ENCODE measurements at regions not wholly inside any gene's neighbourhood (a gene's known extent, or its start where the extent isn't known, plus 50 kb on each side); places are given as distances from the start of the nearest gene placed in this dataset.
"Not testable (repeated sequence)": the region's sequence is repeated elsewhere in the genome, so short reads cannot be mapped to it uniquely, and the experiment has no call there.

DNA sequence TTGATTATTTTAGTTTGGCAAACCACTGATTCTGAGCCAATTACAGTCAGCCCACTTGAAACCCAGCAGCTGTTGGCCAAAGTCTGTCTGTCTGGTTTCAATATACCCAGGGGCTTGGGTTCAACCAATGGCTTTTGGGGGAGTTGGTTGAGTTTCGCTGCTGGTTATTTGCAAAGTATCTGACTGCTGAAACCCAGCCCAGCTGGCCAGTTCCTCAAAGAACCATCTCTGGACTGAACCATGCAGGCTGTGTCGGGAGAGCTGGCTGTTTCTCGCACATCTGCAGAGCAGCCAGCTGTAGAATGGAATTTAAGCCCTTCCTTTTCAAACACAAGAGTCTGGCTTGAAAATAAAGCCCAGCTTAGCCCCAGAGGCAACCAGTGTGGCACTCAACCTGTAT, 66.0 kb upstream of the PAX7 start:
- no peak for DNase-seq

DNA sequence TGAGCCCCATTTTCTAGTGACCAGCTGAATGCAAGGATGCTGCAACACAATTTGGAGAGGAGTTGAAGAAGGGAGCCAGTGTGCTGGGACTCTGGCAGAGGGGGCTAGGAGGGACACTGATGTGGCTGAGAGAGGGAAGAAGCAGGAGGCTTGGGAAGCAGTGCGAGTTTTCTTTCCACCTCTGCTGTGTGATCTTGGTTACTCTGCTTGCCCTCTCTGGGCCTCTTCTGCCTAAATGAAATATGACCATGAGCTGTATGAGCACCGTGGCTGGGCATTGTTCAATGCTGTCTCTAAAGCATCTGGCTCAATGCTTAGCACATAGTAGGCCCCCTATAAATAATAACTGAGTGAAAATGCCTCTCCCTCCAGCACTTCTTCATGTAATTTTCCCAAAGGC, 65.3 kb upstream of the PAX7 start:
- DNase-seq: no peak

DNA sequence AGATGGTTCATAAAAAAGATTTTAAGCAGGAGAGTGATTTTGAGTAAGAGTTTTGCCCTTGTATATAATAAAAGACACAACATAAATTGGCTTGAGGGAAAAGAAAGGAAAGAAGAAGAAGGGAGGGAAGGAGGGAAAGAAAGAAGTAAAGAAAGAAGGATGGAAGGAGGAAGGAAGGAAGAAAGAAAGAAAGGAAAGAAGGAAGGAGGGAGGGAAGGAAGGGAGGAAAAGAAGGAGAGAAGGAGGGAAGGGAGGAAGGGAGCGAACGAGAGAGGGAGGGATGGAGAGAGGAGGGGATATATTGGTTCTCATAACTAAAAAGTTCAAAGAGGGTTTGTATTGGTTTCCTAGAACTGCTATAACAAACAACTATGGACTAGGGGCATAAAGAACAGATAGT, 62.2 kb upstream of the PAX7 start:
- DNase-seq: no peak

GRCh38 chr1:18569251-18569650, 61.4 kb upstream of the PAX7 start:
- DNase-seq: no peak

- DNase-seq: no peak
These were observed 60.7 kb upstream of the PAX7 start for GRCh38 chr1:18569811-18570545.

DNA sequence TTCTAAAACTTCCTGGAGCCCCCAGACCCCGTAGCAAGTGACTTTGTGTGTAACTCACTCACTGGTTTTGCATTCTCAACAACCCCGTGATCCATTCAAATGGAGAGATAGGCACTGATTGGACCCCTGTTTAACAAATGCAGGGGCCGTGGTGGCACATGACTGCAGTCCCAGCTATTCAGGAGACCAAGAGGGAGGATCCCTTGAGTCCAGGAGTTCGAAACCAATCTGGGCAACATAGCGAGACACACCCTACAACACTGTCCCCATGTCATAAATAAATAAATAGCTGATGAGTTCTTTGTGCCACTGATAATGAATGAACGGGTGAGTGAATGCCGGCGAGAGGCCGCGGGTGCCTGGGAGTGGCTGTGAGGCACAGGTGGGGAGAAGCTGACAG, 59.4 kb upstream of the PAX7 start:
- no peak for DNase-seq

DNA sequence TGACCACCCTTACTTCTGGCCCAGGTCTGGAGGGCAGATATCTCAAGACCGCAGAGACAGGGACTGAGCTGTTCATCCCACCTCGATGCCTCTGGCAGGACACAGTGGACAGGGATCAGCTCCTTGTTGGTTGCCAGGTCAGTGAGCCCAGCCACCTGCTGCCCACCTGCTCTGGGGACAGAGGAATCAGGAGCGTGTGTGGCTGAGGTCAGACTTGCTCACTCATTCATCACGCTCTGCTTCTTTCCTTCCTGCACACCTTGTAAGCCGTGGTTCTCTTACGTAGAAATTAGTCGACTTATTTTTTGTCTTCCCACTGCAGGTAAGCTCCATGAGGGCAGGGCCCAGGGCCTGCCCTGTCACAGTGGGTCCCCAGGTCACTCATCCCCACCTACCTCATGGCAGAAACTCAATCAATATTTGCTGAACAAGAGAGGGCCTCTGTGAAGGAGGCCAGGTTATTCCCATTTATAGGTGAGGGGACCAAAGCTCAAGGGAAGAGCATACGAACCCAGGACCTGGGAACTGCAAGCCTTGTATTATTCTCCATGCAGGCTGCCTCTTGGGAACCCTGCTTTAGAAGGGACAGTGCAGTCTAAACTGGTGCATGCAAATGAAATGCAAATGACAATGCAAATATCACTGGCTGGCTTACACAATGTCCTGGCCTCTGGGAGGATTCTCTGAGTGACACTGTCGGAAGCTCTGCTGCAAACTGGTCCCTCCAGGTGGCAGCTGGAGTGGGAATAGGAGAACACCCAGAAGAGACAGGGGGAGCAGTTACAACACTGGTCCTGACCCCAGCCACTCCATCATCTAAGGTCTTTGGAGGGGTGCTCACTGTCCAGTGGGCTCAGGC, 58.4 kb upstream of the PAX7 start:
- no peak for DNase-seq

DNA sequence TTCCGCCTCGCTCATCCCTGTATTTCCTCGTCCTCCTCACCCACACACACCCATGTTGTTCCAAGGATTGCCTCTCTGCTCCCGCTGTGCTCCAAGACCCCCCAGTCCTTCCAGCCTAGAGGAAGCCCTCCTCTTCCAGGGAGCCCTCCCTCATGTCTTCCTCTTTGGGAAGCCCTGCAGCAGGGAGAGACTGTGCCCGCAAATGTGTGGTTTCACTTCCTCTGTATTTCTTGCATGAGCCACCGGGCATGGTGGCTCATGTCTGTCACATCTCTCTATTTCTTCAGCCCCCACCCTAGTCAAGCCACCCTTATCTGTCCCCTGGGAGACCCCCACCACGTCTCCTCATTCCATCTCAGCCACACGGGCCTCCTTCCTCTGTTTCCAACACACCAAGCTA, 57.5 kb upstream of the PAX7 start:
- DNase-seq: no peak

DNA sequence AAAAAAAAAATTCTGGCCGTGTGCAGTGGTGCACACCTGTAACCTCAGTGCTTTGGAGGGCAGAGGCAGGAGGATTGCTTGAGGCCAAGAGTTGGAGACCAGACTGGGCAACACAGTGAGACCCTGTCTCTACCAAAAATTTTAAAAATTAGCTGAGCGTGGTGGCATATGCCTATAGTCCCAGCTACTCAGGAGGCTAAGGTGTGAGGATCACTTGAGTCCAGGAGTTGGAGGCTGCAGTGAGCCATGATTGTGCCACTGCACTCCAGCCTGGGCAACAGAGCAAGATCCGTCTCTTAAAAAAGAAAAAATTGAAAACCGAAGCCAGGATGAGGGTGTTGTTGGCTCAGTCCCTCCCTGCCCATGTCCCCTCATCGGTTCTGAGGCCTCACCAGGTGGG, 55.9 kb upstream of the PAX7 start:
- no peak for DNase-seq

DNA sequence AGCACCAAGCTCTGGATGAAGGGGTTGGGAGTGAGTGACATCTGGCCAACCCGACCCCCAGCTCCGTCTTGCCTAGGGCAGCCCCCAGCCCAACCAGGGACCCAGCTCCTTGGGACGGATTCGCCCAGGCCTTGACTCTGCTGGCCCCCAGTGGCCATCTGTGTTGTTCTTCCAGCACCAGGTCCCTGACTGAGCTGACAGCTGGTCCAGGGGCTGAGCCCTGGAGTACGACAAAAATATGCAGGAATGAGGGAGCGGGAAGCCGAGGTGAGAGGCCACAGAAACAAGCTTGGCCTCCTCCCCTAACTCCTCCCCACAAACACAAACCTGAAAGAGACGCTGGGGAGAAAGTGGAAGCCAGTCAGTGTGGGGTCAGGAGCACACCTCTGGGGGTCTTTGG, 55.0 kb upstream of the PAX7 start:
- DNase-seq: peak; percentile 4 to 25

DNA sequence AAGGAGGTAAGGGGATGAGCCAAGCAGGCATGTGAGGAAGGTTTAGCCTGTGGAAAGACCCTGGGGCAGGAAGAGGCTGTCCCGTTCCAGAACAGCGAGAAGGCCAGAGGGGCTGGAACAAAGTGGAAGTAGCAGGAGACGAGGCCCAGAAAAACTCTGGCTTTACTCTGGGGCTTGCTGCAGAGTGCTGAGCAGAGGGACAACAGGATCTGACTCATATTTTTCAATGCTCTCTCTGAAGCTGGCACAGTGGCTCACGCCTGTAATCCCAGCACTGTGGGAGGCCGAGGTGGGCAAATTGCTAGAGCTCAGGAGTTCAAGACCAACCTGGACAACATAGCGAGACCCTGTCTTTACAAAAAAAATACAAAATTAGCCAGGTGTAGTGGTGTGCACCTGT, 52.4 kb upstream of the PAX7 start:
- DNase-seq: no peak

- DNase-seq: not testable (repeated sequence)
These were observed 51.4 kb upstream of the PAX7 start for GRCh38 chr1:18579267-18579666.

DNA sequence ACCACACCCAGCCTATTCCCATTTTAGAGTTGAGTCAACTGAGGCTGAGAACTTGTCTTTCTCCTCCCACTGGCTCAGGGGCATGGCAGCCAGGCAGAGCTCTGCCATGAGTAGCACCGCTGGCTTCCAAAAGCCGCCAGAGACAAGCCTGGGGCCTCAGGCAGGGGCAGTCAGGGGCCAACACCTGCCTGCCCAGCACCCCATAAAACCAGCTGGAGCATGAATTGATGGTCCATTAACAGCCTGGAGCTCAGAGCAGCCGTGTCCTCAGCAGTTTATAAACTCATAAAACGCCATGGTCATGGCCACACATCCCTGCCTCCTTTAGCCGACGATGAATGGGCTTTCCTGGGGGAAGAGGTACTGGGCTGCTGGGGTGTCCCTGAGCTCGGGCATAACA, 50.6 kb upstream of the PAX7 start:
- peak; percentile 24 to 67 for DNase-seq

- no peak for DNase-seq
These were observed 49.8 kb upstream of the PAX7 start for GRCh38 chr1:18580691-18581419.

All from NCI-H187 (cell line).